Calu3 (cell line): ENCODE measurements at regions not wholly inside any gene's neighbourhood (a gene's known extent, or its start where the extent isn't known, plus 50 kb on each side); places are given as distances from the start of the nearest gene placed in this dataset.

ENCODE experiments used
- BruUV-seq: library from RNA; stranded (reverse); fragments of 400-500 nt; replicated peaks from 2 replicates; lab custom pipeline; 2021; lab: Mats Ljungman, UMichigan
- CTCF ChIA-PET: fragments of 300-600 bp; sonication (Branson Sonifier 250); formaldehyde crosslinking; loops from one replicate; lab custom pipeline; 2022; ENCODE audit warnings: antibody characterized with exemption; lab: Charles Lee
- DNase-seq: peaks from one replicate; pipeline ENCODE4 v3.0.0; 2022
- H3K27ac Mint-ChIP-seq: one replicate; pipeline ENCODE4 v1.8.0; 2022; ENCODE audit warnings: mixed read lengths; ENCODE audit not compliant: unreplicated experiment
- H3K27me3 Mint-ChIP-seq: one replicate; pipeline ENCODE4 v1.8.0; 2022; ENCODE audit warnings: mixed read lengths; ENCODE audit not compliant: unreplicated experiment
- H3K36me3 Mint-ChIP-seq: one replicate; pipeline ENCODE4 v1.8.0; 2022; ENCODE audit warnings: mild to moderate bottlenecking, moderate library complexity, mixed read lengths; ENCODE audit not compliant: insufficient read depth, unreplicated experiment
- H3K4me1 Mint-ChIP-seq: one replicate; pipeline ENCODE4 v1.8.0; 2022; ENCODE audit warnings: mild to moderate bottlenecking, low read depth, mixed read lengths; ENCODE audit not compliant: unreplicated experiment
- H3K4me3 Mint-ChIP-seq: one replicate; pipeline ENCODE4 v1.8.0; 2022; ENCODE audit warnings: mild to moderate bottlenecking, low read depth, moderate library complexity, mixed read lengths; ENCODE audit not compliant: unreplicated experiment
- H3K9me3 Mint-ChIP-seq: one replicate; pipeline ENCODE4 v1.8.0; 2022; ENCODE audit warnings: low read depth, mixed read lengths; ENCODE audit not compliant: unreplicated experiment
- intact Hi-C: fragments of 100-400 bp; cut with micrococcal nuclease; formaldehyde crosslinking; loops from one replicate; pipeline ENCODE4 v1.10.0; 2022; ENCODE audit not compliant: unreplicated experiment
- TF ChIP-seq, protein P1 (sequence below): fragments of 200-600 bp; IDR thresholded peaks from one replicate; pipeline ENCODE4 v1.8.0; 2022; ENCODE audit warnings: antibody characterized with exemption; ENCODE audit not compliant: unreplicated experiment

DNA sequence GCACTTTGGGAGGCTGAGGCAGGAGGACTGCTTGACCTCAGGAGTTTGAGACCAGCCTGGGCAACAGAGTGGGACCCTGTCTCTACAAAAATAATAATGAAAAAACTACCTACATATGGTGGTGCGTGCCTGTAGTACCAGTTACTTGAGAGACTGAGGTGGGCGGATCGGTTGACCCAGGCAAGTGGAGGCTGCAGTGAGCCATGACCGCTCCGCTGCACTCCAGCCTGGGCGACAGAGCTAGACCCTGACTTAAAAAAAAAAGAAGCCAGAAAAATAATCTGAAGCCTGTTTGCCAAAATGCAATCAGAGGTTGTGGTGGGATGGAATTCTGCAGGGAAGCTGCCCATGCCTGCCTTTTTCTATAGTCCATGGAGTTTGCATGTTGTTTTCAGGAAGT is 50.4 kb upstream of the GGTA1 start:
- Mint-ChIP-seq H3K4me3 (peak overlapping the region; percentile 51), H3K4me1 (peaks cover 9% of the 10 kb centered on the region), H3K36me3 (no peaks in the 10 kb centered on the region), H3K27ac (no peak overlapping the region), H3K9me3 (no peaks in the 10 kb centered on the region), H3K27me3 (no peaks in the 10 kb centered on the region)
- TF ChIP-seq, protein P1, sequence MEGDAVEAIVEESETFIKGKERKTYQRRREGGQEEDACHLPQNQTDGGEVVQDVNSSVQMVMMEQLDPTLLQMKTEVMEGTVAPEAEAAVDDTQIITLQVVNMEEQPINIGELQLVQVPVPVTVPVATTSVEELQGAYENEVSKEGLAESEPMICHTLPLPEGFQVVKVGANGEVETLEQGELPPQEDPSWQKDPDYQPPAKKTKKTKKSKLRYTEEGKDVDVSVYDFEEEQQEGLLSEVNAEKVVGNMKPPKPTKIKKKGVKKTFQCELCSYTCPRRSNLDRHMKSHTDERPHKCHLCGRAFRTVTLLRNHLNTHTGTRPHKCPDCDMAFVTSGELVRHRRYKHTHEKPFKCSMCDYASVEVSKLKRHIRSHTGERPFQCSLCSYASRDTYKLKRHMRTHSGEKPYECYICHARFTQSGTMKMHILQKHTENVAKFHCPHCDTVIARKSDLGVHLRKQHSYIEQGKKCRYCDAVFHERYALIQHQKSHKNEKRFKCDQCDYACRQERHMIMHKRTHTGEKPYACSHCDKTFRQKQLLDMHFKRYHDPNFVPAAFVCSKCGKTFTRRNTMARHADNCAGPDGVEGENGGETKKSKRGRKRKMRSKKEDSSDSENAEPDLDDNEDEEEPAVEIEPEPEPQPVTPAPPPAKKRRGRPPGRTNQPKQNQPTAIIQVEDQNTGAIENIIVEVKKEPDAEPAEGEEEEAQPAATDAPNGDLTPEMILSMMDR: no peak
- CTCF ChIA-PET: interaction anchor here (0.5 to 1.4 kb wide), 7 partner anchors 20 to 91 kb away, joined by 3 to 10 read pairs (median 4); no protein-coding TSS in a partner anchor
- BruUV-seq: no TSS peak
- intact Hi-C loops: no loop called here
- DNase-seq: no peak

DNA sequence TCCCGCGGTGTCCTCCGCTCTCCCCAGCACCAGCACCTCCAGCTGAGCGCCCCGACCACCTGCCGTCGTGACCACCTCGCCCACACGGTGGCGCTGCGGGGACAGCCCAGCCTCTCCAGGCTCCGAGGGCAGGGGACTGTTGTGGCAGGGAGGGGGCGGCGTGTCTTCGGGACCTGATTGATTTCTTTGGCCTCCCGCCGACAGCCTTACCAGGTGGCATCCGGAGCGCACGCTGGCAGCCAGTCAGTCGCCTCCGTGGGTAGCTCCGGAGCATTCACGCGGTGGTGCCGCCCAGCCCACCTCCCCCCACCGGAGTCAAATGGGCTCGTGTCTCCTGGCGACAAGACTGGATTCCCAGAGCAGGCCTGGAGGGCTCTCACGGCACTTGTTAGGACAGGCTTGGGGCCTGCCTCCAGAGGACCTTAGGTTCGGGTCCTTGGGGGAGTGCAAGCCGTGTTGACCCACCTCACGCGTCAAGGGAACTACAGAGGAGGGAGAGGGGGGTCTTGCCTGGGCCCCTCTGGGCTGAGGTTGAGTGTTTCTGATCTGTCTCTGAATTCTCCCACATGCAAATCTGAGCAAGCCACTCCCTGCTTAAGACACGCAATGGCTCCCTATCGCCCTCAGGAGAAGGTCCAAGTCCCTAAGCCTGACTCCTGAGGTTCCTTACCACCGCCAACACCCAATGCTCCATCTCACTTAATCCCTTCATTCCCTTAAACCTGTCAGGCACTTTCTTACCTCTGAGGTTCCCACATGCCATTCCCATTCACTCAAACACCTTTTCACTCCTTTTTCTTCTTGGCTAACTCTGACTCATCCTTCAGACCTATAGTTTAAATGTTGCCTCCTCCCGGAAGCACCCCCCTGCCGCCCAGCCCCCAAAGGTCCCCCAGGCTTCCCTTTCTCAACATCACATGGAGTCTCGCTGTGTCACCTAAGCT is 51.2 kb upstream of the GGTA1 start:
- peak; percentile 90 for DNase-seq
- H3K4me1 Mint-ChIP-seq: peaks cover 9% of the 10 kb centered on the region
- intact Hi-C loops: no loop called here
- peak overlapping the region; percentile 51 for H3K4me3 Mint-ChIP-seq
- TF ChIP-seq, protein P1: peak; percentile 80
- H3K27ac Mint-ChIP-seq: no peak overlapping the region
- no peaks in the 10 kb centered on the region for H3K27me3 Mint-ChIP-seq
- H3K9me3 Mint-ChIP-seq: no peaks in the 10 kb centered on the region
- no peaks in the 10 kb centered on the region for H3K36me3 Mint-ChIP-seq
- BruUV-seq: no TSS peak
- CTCF ChIA-PET: interaction anchor here (0.5 to 1.4 kb wide), 9 partner anchors 18 to 90 kb away, joined by 3 to 10 read pairs (median 4); no protein-coding TSS in a partner anchor

DNA sequence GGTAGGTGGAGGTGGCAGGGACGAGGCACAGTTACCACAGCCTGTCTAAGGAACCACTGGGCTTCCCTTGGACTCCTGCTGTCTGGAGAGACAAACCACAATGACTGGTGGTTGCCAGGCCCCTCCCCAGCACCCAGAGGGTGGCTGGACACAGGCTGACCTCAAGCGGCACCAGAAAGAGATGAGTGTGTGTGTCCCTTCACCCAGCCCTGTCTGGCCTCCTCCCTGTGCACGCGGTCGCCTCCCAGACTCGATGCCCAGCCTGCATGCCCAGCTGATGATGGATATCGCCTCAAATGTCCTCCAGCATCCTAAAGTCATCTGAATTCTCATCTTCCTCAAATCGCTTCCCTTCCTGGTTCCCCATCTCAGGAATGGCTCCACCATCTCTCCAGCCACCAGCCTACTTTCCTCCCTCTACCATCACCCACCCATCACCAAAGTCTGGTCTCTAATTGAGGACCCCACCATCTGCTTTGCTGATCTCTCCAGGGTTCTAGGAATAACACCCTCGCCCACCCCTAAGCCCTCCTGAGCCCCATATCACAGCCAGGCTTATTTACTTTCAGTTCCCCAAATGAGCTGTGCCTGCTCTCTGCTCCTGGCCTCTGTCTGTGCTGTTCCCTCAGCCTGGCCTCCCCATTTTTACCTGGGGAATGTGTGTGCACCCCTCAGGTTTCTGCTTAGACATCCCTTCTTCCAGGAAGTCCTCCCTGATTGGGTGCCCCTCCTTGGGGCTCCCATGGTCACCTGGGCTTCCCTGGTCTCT is 52.5 kb upstream of the GGTA1 start:
- intact Hi-C loops: no loop called here
- H3K4me1 Mint-ChIP-seq: peaks cover 15% of the 10 kb centered on the region
- BruUV-seq: no TSS peak
- no peak for DNase-seq
- CTCF ChIA-PET: no interaction called here
- H3K9me3 Mint-ChIP-seq: no peaks in the 10 kb centered on the region
- no peak overlapping the region for H3K4me3 Mint-ChIP-seq
- TF ChIP-seq, protein P1: no peak
- no peak overlapping the region for H3K27ac Mint-ChIP-seq
- H3K36me3 Mint-ChIP-seq: no peaks in the 10 kb centered on the region
- H3K27me3 Mint-ChIP-seq: no peaks in the 10 kb centered on the region

DNA sequence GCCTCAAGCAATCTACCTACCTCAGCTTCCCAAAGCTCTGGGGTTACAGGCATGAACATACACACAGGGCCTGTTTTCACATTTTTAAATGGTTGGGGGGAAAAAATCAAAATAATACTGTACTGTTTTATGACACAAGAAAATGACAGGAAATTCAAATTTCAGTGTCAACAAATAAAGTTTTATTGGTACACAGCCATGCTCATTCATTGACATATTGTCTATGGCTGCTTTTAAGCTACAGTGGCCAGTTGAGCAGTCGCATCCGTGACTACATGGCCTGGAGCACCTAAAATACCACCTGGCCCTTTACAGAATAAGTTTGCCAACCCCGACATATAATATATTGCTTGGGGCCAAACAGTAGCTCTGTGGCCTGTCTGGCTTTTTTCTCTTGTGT is 56.4 kb upstream of the GGTA1 start:
- intact Hi-C loops: no loop called here
- CTCF ChIA-PET: interaction anchor here (0.5 to 1.0 kb wide), 2 partner anchors 10 to 570 kb away, joined by 3 read pairs; no protein-coding TSS in a partner anchor
- H3K27ac Mint-ChIP-seq: no peak overlapping the region
- H3K4me3 Mint-ChIP-seq: no peak overlapping the region
- peaks cover 18% of the 10 kb centered on the region for H3K4me1 Mint-ChIP-seq
- BruUV-seq: no TSS peak
- TF ChIP-seq, protein P1: no peak
- DNase-seq: no peak
- H3K9me3 Mint-ChIP-seq: no peaks in the 10 kb centered on the region
- H3K27me3 Mint-ChIP-seq: no peaks in the 10 kb centered on the region
- peaks cover 4% of the 10 kb centered on the region for H3K36me3 Mint-ChIP-seq
